Ovary (tissue), 7 donors: ENCODE measurements at regions not wholly inside any gene's neighbourhood (a gene's known extent, or its start where the extent isn't known, plus 50 kb on each side); places are given as distances from the start of the nearest gene placed in this dataset.
"Not testable (repeated sequence)": the region's sequence is repeated elsewhere in the genome, so short reads cannot be mapped to it uniquely, and the experiment has no call there.

Experiments used
- DNase-seq, 5 donors: peaks; one replicate each; pipeline ENCODE4 v3.0.0-alpha.2; 2019 to 2020
- H3K27ac ChIP-seq, 2 donors: fragments of 200-600 bp; one replicate each; pipeline versions ENCODE4 v1.5.1 to v1.8.0; 2019 to 2022
- H3K27me3 ChIP-seq: fragments of 200-600 bp; one replicate; pipeline ENCODE4 v1.8.0; 2022
- H3K36me3 ChIP-seq: fragments of 200-600 bp; sonication (generic); one replicate; pipeline ENCODE4 v1.5.1; 2019
- H3K4me1 ChIP-seq: one replicate; pipeline ENCODE4 v1.8.1; 2013; ENCODE audit warnings: mild to moderate bottlenecking, moderate library complexity; ENCODE audit not compliant: insufficient read depth
- H3K4me3 ChIP-seq: fragments of 200-600 bp; sonication (generic); one replicate; pipeline ENCODE4 v1.5.1; 2017
- H3K9me3 ChIP-seq, 2 donors: fragments of 200-600 bp in 1 of 2; sonication (generic) in 1 of 2; one replicate each; pipeline versions ENCODE4 v1.5.1 to v1.8.1; 2013 to 2019; ENCODE audit warnings: mild to moderate bottlenecking in 1 of 2, moderate library complexity in 1 of 2
- CTCF ChIP-seq, 3 donors: fragments of 450-650 bp in 2 of 3; fragments of 200-600 bp in 1 of 3; IDR thresholded peaks; one replicate each; pipeline versions ENCODE4 v1.5.1 to v1.8.0; 2016 to 2022; ENCODE audit warnings: antibody characterized with exemption in 3 of 3, mild to moderate bottlenecking in 1 of 3
- EP300 ChIP-seq: sonication (generic); formaldehyde crosslinking; IDR thresholded peaks from one replicate; pipeline ENCODE4 v1.6.1; 2017; ENCODE audit warnings: antibody characterized with exemption
- POLR2A ChIP-seq: fragments of 450-650 bp; IDR thresholded peaks from one replicate; pipeline ENCODE4 v1.6.1; 2017; ENCODE audit warnings: antibody characterized with exemption, mild to moderate bottlenecking, moderate library complexity
- WGBS, 3 donors: extraction: QIAGEN DNeasy Blood & Tissue Kit in 1 of 3; methylation state at CpG; one replicate each; pipeline versions ENCODE4 v1.1.5 to v1.1.7; 2013 to 2017; 5-methylcytosine and 5-hydroxymethylcytosine counted together
- intact Hi-C, 4 donors: fragments of 100-400 bp; cut with DNase I; formaldehyde crosslinking; loops; one replicate each; pipeline versions ENCODE4 v1.11.0 to v1.15.1; 2022 to 2023
- donor health status: DM: no; HTN: no; CAD: no; lungs with moderate emphysema.
- donor health status: DM: no; HTN: no; CAD: no.
- donor health status: Bipolar disorder and iron deficiency.
- donor health status: DM: no; HTN: no; CAD: no.
- donor health status: DM: yes; HTN: yes; CAD: no.

GRCh38 chr10:11670381-11670780 lies 58.9 kb upstream of the USP6NL start:
- Histone ChIP-seq H3K36me3 (no peaks in the 10 kb centered on the region), H3K4me1 (peaks cover 9% of the 10 kb centered on the region), H3K9me3 (no peaks in the 10 kb centered on the region), H3K4me3 (no peak overlapping the region), H3K27ac (no peak overlapping the region), H3K27me3 (no peaks in the 10 kb centered on the region)
- DNase-seq = no peak
- WGBS, 3 donors = 65 to 69% (median 65%) methylated on average over 10 of the region's 10 CpGs
- TF ChIP-seq EP300 (no peak), CTCF (IDR thresholded peaks at IDR 0.05) (no peak), POLR2A (no peak)
- intact Hi-C loops = no loop called here

DNA sequence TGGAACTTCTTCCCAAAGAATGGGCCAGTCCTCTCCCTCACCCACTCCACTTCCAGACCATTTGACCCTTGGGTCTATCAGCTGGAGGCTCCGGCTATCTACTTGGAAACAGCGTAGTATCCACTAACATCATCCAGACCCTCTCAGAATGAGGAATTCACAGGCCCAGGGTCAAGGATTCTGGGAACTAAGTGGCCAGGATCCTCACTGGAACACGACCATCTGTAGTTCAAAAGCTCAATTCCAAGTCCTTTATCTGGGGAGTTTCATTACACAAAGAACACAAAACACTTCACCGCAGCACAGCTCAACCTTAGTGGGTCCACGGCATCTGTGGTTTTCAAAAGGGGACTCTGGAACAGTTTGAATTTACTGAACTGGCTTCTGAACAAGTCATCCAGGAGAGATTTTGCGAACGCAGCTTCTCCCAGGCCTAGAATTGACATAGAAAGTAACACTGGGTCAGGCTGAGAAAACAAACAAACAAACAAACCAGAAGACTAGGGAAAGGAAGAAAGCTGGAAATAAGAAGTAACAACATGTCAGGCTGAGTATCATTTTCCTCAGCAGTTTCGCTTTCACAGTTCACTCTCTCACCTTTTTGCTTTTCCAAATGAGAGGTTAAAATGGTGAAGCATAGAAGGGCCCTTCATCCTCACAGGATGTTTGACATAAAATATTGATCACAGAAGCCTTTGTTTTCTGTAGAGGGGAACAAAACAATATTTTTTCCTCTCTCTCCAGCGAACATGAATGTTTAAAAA lies 57.6 kb upstream of the USP6NL start:
- TF ChIP-seq EP300 (no peak), CTCF (IDR thresholded peaks at IDR 0.05) (no peak), POLR2A (no peak)
- Histone ChIP-seq H3K4me1 (peaks cover 9% of the 10 kb centered on the region), H3K27ac (peak overlapping the region in 1 of 2 donors; percentile 74)

GRCh38 chr10:11667756-11668155 lies 56.3 kb upstream of the USP6NL start:
- H3K9me3 ChIP-seq = no peaks in the 10 kb centered on the region
- peaks cover 7% of the 10 kb centered on the region for H3K4me1 ChIP-seq
- no peak overlapping the region for H3K27ac ChIP-seq
- DNase-seq = no peak
- 93 to 96% (median 93%) methylated on average over 4 of the region's 4 CpGs for WGBS, 3 donors
- H3K36me3 ChIP-seq = no peaks in the 10 kb centered on the region
- no peaks in the 10 kb centered on the region for H3K27me3 ChIP-seq
- intact Hi-C loops = no loop called here
- H3K4me3 ChIP-seq = no peak overlapping the region
- TF ChIP-seq EP300 (no peak), CTCF (IDR thresholded peaks at IDR 0.05) (no peak), POLR2A (no peak)

More for the DNA sequence above, 57.6 kb upstream of the USP6NL start:
- Histone ChIP-seq H3K27me3 (no peaks in the 10 kb centered on the region), H3K4me3 (no peak overlapping the region), H3K9me3 (no peaks in the 10 kb centered on the region), H3K36me3 (no peaks in the 10 kb centered on the region)
- intact Hi-C loops = no loop called here
- 9 to 20% (median 14%) methylated on average over 9 of the region's 9 CpGs for whole genome bisulfite sequencing, 3 donors
- DNase-seq = peak in 2 of 5 donors; percentile 50 to 62

- Histone ChIP-seq H3K4me3 (no peak overlapping the region), H3K9me3 (no peaks in the 10 kb centered on the region), H3K36me3 (no peaks in the 10 kb centered on the region), H3K4me1 (peaks cover 4% of the 10 kb centered on the region), H3K27ac (no peak overlapping the region), H3K27me3 (no peaks in the 10 kb centered on the region)
- no peak for DNase-seq
- TF ChIP-seq CTCF (IDR thresholded peaks at IDR 0.05) = no peak
- TF ChIP-seq EP300 = no peak
- TF ChIP-seq POLR2A = no peak
- intact Hi-C loops = no loop called here
- 90 to 94% (median 93%) methylated on average over 13 of the region's 13 CpGs for WGBS, 3 donors
These were observed 52.5 kb upstream of the USP6NL start for GRCh38 chr10:11663763-11664555.

- WGBS, 3 donors = 94 to 97% (median 96%) methylated on average over 5 of the region's 5 CpGs
- H3K4me1 ChIP-seq, DNase-seq, H3K27me3 ChIP-seq, H3K4me3 ChIP-seq, H3K27ac ChIP-seq, intact Hi-C loops, H3K9me3 ChIP-seq, H3K36me3 ChIP-seq: not testable (repeated sequence)
These were observed 51.7 kb upstream of the USP6NL start for GRCh38 chr10:11663126-11663515.
